DMS79 (cell line): ENCODE measurements at regions not wholly inside any gene's neighbourhood (a gene's known extent, or its start where the extent isn't known, plus 50 kb on each side); places are given as distances from the start of the nearest gene placed in this dataset.
"Not testable (repeated sequence)": the region's sequence is repeated elsewhere in the genome, so short reads cannot be mapped to it uniquely, and the experiment has no call there.

Experiments
- DNase-seq: peaks from one replicate; lab custom pipeline; 2025; lab: John Stamatoyannopoulos, UW

- no peak for DNase-seq
These were observed 427.0 kb upstream of the EYS start for GRCh38 chr6:66134021-66134420.

- DNase-seq: no peak
These were observed 421.6 kb upstream of the EYS start for GRCh38 chr6:66128656-66129055.

GRCh38 chr6:66128243-66128642 lies 421.2 kb upstream of the EYS start:
- DNase-seq: no peak

DNA sequence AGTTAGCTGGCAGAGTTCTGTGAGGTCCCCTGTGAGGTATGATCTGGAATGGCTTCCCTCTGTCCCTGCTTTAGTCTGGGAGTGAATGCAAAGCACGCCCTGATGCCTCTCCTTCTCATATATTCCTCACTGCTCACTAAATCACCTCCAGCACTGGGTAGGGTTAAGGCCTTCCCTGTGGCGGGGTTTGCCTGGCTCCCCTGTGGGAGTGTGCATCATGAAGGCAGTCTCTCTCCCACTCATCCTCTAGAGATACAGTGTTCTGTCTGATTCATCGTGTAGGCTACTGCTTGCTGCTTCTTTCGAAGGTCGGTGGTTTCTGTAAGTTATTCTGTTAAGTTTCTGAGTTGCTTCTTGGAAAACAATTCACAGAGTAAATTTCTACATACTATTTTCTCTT lies 420.0 kb upstream of the EYS start:
- no peak for DNase-seq

GRCh38 chr6:66126358-66126757 lies 419.3 kb upstream of the EYS start:
- DNase-seq: no peak

- DNase-seq: no peak
These were observed 396.9 kb upstream of the EYS start for GRCh38 chr6:66103954-66104353.

DNA sequence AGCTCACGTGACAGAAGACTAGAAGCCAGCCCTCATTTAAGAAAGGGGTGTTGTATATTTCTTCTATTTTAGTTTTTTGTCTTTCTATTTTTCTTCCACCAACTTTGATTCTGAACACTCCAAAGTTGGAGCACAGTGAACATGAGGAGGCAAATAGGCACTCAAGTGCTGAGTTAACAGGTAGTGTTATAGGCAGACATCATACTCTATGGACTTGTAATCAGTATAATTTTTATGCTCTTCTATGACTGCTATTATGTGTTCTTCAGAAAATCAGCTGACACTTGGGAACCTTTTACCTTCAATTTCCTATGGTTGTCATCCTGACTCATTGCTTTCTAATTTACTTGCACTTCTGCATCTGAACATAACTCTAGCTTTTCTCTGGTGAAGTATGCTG lies 396.3 kb upstream of the EYS start:
- DNase-seq: no peak

DNA sequence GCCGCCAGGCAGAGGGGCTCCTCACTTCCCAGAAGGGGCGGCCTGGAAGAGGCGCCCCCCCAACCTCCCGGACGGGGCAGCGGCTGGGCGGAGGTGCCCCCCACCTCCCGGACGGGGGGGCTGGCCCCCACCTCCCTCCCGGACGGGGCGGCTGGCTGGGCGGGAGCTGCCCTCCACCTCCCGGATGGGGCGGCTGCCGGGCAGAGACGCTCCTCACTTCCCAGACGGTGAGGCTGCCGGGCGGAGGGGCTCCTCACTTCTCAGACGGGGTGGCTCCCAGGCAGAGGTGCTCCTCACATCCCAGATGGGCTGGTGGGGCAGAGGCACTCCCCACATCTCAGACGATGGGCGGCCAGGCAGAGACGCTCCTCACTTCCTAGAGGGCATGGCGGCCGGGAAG lies 389.7 kb upstream of the EYS start:
- no peak for DNase-seq

GRCh38 chr6:66094615-66095014 lies 387.6 kb upstream of the EYS start:
- DNase-seq: no peak

GRCh38 chr6:66092306-66092705 lies 385.3 kb upstream of the EYS start:
- DNase-seq: not testable (repeated sequence)

DNA sequence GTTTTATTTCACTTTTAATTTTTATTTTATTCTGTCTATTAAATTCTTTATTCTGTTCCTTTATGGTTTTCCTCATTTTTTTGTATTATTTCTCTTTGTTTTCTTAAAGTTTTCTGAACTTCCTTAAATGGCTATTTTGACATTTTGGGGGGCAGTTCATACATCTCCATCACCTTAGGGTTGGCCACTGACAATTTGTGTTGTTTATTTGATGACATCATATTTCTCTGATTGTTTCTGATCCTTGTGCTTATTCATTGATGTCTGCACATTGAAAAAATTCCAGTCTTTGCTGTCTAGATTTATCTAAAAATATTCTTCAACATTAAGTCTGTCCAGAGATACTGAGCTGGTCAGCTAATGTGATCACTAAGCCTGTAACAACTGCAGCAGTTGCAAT lies 379.5 kb upstream of the EYS start:
- no peak for DNase-seq

- no peak for DNase-seq
These were observed 375.9 kb upstream of the EYS start for GRCh38 chr6:66082914-66083313.

- DNase-seq: no peak
These were observed 361.9 kb upstream of the EYS start for GRCh38 chr6:66068907-66069306.

DNA sequence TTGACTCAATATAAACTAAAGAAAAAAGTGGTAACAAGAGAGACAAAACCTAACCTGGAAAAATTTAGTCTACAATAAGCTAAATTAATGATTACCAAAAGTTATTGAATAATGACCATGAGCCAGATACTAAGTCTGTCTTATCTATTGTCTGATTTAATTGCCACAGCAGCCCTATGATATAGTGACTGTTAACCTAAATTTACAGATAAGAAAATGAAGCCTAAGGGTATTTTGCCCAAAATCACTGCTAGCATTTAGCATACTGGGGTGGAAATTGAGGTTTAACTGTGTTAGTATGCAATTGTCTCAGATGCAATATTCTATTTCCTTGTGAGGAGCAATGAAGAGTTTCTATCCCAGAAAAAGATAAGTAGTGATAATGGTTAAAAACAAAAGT lies 361.0 kb upstream of the EYS start:
- no peak for DNase-seq

DNA sequence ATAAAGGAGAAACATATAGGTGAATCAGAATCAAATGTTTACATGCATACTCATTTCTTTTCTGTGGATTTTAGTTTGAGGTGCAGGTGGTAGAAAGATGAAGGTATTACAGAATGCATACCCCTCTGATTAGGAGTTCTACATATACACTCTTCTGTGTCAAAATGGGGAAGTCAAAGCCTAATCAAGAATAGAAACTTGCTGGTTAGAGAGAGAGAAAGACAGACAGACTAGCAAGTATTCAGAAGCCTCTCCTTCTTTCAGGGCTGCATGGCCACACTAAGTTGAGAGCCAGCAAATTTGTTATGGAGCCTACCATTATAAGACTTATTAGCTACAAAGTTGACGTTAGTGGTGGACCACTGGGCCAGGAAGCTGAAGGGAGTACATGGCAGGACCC lies 358.3 kb upstream of the EYS start:
- no peak for DNase-seq

GRCh38 chr6:66057034-66057433 lies 350.0 kb upstream of the EYS start:
- DNase-seq: no peak

- no peak for DNase-seq
These were observed 347.9 kb upstream of the EYS start for GRCh38 chr6:66054967-66055366.

- DNase-seq: no peak
These were observed 344.8 kb upstream of the EYS start for GRCh38 chr6:66051812-66052211.

GRCh38 chr6:66048684-66049474 lies 341.9 kb upstream of the EYS start:
- DNase-seq: no peak

DNA sequence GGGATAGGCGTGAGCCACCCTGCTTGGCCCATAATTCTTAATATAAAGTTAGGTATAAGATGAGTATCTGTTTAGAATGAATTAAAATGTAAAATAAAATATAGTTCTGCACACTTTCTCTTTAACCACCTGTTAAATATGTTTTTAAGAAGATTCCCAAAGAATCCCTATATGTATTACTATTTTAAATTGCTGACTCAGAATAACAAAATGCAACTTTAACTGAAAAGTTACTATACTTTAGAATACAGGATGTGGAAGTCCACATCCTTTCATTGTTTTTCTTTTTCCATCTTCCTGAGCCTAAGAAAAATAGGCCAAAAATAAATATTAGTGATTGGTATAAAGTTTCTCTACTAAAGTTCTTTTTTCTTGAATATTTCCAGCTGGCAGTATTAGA lies 325.6 kb upstream of the EYS start:
- no peak for DNase-seq

DNA sequence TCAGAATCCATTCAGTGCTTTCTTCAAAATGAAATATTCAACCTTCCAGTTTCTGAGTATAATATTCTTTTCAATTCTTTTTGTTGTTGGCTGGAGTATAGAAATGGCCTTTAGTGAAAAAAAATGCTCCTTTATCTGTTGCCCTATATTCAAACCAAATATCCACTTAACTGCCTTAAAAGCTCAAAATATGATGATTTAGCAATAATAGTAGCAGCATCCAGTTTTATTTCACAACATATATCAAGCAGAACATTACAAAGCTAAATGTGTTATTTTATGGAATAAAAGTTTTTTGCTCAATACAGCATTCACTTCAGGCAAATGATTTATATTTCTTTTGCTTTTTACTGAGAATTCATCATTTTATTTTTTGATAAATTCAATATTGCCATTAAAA lies 322.4 kb upstream of the EYS start:
- no peak for DNase-seq

DNA sequence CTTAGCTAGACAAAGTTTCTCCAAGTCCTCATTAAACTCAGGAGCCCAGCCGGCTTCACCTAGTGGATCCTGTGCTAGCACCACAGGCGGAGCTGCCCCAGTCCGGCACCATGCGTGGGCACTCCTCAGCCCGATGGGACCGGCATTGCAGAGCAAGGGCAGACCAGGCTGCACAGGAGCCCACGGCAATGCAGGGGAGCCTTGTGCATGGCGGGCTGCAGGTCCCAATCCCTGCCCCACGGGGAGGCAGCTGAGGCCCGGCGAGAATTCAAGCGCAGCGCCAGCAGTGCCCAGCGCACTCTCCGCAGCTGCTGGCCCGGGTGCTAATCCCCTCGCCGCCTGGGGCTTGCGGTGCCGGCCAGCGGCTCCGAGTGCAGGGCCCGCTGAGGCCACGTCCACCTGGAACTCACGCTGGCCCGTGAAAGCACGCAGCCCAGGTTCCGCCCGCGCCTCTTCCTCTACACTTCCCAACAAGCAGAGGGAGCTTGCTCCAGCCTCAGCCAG lies 292.3 kb upstream of the EYS start:
- DNase-seq: no peak

DNA sequence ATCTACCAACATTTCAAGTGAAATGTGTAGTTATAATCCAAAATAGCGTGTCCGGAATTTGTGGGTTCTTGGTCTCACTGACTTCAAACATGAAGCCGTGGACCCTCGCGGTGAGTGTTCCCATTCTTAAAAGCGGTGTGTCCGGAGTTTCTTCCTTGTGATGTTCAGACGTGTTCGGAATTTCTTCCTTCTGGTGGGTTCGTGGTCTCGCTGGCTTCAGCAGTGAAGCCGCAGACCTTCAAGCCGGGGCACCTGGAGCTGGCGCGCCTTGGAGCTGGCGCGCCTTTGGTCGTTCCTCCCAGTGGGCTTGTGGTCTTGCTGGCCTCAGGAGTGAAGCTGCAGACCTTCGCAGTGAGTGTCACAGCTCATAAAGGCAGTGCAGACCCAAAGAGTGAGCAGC lies 291.5 kb upstream of the EYS start:
- no peak for DNase-seq

- no peak for DNase-seq
These were observed 290.5 kb upstream of the EYS start for GRCh38 chr6:65997539-65997938.
